GM18520 (cell line): ENCODE measurements at regions not wholly inside any gene's neighbourhood (a gene's known extent, or its start where the extent isn't known, plus 50 kb on each side); places are given as distances from the start of the nearest gene placed in this dataset.

Experiments used
- ATAC-seq: cut with Tn5 transposase; IDR thresholded peaks from one replicate; pipeline ENCODE4 v1.9.1; 2021; ENCODE audit not compliant: unreplicated experiment

GRCh38 chr5:124591583-124591982, 154.9 kb downstream of the ZNF608 start:
- ATAC-seq, result no peak

GRCh38 chr5:124590686-124591085, 155.8 kb downstream of the ZNF608 start:
- ATAC-seq, result no peak

DNA sequence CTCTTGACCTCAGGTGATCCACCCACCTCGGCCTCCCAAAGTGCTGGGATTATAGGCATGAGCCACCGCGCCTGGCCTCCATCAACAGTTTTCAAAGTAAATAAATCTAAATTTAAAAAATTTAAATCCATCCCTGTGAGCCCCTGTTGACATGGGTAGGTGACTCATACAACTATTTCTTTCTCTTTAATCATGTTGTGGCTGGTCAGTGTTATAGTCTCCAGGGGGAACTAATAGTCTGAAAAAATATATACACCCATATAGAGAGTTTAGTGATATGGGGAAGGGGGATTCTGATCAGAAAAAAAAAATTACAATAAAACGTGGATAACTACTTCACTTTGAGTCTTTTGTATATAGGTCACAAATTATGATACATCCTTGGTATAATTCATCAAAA, 159.2 kb downstream of the ZNF608 start:
- ATAC-seq, result no peak

- ATAC-seq, result no peak
These were observed 161.3 kb downstream of the ZNF608 start for GRCh38 chr5:124584991-124585715.

GRCh38 chr5:124583469-124584350, 162.7 kb downstream of the ZNF608 start:
- peak; percentile 99 for ATAC-seq

DNA sequence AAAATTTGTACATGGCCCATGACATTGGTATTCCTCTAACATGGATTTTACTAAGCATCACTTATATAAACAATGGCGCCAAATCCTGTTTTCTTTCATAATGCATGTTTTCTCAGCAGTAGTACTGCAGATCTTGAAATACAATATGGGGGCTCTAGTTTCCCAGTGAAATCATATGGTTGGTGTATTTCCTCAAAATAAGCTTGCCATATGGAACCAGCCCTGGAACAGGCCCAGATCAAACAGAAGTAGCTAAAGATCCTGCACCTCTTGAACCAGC, 163.9 kb downstream of the ZNF608 start:
- ATAC-seq, result no peak

DNA sequence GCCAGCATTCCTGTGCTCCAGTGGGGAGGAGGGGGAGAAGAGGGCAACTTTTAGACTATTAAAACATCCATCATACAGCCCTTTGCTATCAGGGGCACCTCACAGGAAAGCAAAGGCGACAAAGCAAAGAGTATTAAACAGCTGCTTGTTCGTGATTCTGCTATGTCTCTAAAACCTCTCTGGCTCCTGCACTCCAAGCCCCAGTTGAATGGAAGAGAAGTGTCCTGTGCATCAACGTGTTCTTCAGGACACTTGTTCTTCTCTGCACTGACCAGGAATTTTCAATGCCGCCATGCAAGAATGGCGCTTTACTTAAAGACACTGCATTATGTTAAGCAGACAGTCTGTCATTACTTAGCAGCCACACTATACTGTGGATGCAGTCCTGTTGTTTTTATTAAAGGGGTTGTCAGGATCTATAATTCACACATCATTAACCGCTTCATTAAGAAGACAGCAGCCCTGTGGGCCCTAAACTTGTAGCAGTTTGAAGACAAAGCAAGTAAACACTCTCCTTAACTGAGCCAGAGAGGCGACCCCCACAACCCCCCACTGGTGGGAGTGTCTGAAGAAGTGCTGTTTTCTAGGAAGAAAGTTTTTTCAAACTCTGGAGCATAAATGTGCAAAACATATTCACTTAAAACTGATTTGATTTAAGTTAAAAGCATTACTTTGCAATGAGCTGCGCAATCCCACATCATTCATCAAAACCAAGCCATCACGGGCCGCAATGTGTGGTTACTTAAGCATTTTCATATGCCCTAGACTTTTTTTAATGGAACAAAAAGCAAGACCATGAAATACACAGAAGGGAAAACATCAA, 164.5 kb downstream of the ZNF608 start:
- ATAC-seq, result no peak

DNA sequence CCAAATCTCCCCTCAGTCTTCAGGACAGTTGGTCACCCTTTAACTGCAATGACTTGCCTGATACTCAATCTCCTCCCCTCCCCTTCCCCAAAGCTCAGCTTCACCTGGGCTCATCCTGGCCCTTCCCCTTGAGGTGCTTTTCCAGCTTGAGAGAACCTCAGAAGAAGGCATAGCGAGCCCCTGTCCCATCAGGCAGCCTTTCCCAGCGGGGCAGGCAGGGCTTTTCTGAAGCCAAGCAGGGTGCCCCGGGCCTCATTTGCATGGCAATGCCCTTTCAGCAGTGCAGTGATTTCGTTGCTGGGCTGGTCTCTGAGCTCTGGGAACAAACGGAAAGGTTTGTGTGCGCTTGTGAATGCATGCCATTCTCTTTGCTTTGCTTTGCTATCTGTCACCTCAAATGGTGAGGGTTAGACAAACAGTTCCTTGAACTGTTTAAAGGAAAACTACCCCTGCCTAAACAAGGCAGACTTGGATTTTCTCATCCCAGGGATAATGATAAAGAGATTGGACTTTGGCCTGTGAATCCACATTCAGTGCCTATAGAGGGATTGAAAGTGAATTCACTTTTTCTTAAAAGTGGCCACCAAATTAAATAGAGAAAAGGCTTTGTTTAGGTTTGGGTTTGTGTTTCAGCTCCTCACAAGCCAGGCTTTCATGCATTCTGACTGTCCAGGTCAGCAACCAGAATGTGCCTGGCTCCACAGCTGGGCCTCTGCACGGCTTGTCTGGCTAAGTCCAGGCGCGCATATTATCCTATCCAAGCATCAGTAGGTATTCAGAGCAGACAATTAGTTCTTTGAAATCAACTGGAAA, 165.3 kb downstream of the ZNF608 start:
- no peak for ATAC-seq

GRCh38 chr5:124580512-124580911, 165.9 kb downstream of the ZNF608 start:
- no peak for ATAC-seq

DNA sequence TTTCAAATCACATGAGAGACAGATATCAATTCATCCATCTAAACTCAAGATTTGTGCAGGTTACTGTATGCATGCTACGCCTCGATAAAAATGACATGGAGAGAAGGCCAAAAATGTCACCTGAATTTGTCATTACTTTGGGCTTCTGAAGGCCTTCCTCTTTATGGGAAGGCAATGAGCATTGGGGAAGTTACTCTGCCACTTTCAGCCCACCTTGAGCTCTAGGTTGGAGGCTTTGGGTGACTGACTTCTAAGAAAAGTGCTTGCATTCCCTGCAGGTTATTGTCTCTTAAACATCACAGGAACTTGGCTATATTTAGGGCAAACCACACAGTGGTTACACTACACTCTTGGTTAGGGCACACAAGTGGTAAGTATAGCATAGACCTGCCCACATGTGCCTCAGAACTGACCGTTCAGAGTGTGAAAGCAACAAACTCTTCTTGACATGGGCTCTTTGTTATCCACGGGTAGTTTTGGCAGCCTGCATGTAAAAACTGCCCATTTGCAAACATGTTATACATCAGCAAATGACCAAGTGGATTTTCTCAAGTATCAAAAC, 169.5 kb downstream of the ZNF608 start:
- peak; percentile 97 for ATAC-seq

DNA sequence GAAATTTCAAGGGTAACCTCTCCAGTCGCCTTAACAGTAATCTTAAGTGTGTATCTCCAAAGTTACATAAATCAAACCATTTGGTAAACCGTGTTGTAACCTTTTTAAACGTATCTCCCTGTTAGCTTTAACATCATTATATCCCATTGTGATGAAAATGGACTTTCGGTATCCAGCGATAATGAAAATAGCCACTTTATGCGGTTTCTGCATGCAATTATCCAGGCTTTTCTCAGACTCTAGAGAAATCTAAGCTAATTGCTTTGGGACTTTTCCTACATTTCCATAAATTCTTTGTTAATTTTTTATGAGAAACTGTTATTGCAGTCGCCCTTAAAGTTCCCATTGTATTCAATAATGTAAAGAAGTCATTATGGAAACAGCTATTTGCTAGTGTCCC, 170.7 kb downstream of the ZNF608 start:
- no peak for ATAC-seq

DNA sequence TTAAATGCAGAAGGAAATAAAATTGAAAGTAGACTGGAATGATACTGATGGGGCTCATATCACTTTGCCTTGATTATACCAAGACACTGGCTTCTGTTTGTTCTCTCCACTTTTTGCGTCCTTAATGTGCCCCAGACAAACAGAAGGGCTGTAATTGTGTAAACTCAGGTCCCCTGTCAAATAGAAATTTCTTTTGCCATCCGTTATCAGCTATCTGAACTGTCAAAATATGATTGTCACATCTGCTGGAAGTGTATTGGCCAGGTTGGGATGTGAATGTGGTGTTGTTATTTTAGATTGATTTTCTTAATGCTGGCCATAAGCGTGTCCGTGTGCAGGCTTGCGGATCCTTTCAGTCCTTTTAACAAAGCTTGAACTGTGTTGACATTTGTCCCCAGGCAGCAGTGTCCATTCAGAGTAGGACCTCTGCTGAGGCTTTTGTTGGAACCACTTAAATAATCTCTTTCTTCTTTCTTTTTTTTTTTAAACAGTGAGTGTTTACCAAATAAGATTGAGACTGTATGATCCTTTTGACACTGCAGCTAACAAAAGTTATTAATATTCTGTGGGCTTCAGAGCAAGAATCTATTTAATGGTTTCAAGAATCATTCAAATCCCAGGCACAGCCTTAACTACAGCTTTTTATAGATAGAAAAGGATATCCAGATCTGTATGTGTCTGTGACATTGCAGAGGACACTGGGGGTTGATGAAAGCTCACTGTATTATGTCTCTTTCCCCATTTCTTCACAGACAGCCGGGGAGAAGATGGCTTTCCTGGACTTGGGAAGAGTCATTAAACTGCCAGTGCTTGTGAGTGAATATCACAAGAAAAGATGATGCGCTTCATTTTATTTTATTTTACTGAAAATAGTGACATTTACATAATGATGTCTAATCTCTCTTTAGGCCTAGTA, 171.7 kb downstream of the ZNF608 start:
- no peak for ATAC-seq

DNA sequence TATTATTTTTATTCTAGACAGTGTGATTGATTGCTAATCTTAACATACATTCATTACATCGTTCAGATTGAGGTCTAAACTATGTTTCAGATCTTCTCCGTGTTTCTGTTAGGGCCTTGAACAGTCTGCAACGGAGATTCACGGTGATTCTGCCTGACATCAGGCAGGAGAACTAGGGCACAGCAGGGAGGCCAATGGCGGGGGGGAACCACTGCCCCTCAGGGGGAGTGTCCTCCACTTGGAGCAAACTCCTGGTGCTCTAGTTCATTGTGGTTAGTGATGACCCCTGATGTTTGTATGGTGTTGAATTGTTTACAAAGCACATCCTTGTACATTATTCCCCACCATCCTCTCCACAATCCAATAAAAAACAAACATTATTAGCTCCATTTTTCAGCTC, 173.5 kb downstream of the ZNF608 start:
- ATAC-seq, result no peak

GRCh38 chr5:124570285-124571035, 176.0 kb downstream of the ZNF608 start:
- no peak for ATAC-seq

GRCh38 chr5:124566875-124567450, 179.5 kb downstream of the ZNF608 start:
- ATAC-seq, result no peak

GRCh38 chr5:124561451-124561850, 185.0 kb downstream of the ZNF608 start:
- ATAC-seq, result no peak

GRCh38 chr5:124560370-124560769, 186.1 kb downstream of the ZNF608 start:
- no peak for ATAC-seq

- ATAC-seq, result no peak
These were observed 188.7 kb downstream of the ZNF608 start for GRCh38 chr5:124557761-124558160.
